ENCODE measurements at regions not wholly inside any gene's neighbourhood (a gene's known extent, or its start where the extent isn't known, plus 50 kb on each side); places are given as distances from the start of the nearest gene placed in this dataset.
"Not testable (repeated sequence)": the region's sequence is repeated elsewhere in the genome, so short reads cannot be mapped to it uniquely, and the experiment has no call there.

DNA sequence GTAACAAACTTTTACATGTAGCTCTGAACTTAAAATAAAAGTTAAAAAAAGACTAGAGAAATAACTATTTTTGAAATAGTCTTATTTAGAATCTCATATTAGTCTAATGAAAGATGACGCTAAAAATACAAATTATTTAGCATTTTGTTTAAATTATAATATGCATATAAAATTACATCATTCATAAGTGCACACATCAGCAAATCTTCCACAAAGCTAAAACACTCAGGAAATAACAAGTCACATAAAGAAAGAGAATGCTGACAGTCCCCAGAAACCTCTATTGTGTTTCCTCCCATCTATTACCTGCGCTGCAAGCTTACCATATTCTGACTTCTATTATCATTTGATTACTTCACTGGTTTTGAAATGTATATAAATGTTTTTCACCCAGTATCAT, 986.9 kb upstream of the SEMA6A start:
- TF ChIP-seq, protein P1, sequence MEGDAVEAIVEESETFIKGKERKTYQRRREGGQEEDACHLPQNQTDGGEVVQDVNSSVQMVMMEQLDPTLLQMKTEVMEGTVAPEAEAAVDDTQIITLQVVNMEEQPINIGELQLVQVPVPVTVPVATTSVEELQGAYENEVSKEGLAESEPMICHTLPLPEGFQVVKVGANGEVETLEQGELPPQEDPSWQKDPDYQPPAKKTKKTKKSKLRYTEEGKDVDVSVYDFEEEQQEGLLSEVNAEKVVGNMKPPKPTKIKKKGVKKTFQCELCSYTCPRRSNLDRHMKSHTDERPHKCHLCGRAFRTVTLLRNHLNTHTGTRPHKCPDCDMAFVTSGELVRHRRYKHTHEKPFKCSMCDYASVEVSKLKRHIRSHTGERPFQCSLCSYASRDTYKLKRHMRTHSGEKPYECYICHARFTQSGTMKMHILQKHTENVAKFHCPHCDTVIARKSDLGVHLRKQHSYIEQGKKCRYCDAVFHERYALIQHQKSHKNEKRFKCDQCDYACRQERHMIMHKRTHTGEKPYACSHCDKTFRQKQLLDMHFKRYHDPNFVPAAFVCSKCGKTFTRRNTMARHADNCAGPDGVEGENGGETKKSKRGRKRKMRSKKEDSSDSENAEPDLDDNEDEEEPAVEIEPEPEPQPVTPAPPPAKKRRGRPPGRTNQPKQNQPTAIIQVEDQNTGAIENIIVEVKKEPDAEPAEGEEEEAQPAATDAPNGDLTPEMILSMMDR (conservative IDR thresholded peaks at IDR 0.05; ENCODE audit: low read depth, low read length) = no peak
- H3K4me3 ChIP-seq (ENCODE audit: low read depth, low read length) = no peak overlapping the region
- DNase-seq (ENCODE audit: low read depth) = no peak

DNA sequence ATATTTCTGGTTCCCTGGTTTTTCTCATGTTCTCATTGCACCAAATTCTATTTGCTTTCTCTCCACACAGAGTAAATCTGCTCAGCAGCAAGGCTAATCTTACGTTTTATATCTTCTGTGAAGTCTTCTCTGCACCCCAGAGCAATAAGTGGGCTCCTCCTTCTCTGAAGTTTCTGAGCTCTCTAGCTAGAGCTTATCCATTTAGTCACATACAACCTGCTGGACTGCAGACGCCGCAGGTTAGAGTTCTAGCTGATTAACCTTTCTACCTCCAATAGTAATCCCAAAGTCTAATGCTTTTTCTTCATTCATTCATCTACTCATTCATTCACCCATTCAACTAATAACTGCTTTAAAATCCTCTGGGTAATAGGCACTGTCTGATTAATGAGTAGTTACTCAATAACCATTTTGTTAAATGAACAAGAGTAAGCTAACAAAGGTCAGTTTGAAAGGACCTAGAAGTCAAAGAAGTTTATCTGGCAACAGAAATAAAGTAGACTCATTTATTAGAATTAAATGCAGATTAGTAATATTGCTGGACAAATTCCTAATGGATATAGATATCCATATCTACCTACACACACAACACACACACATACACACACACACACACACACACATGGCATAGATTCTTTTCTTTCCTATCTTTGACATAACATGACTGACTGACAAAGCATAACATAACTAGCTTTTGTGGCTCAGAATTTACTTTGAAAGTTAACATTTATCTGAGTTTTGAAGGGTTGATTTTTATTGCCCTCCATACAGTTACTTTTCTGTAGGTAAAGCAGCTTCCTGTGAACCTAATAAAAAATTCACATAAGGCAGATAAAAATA, 984.6 kb upstream of the SEMA6A start:
- no peak for DNase-seq (ENCODE audit: low read depth)
- TF ChIP-seq, protein P1 (conservative IDR thresholded peaks at IDR 0.05; ENCODE audit: low read depth, low read length) = no peak
- H3K4me3 ChIP-seq (ENCODE audit: low read depth, low read length) = no peak overlapping the region

- no peak for DNase-seq (ENCODE audit: low read depth)
- TF ChIP-seq, protein P1 (conservative IDR thresholded peaks at IDR 0.05; ENCODE audit: low read depth, low read length) = no peak
Observed at GRCh38 chr5:117551236-117551635, 976.6 kb upstream of the SEMA6A start.

GRCh38 chr5:117547192-117547591, 972.6 kb upstream of the SEMA6A start:
- no peak for DNase-seq (ENCODE audit: low read depth)
- H3K4me3 ChIP-seq (ENCODE audit: low read depth, low read length) = no peak overlapping the region
- TF ChIP-seq, protein P1 (conservative IDR thresholded peaks at IDR 0.05; ENCODE audit: low read depth, low read length) = no peak

More at GRCh38 chr5:117551236-117551635, 976.6 kb upstream of the SEMA6A start:
- no peak overlapping the region for H3K4me3 ChIP-seq (ENCODE audit: low read depth, low read length)

DNA sequence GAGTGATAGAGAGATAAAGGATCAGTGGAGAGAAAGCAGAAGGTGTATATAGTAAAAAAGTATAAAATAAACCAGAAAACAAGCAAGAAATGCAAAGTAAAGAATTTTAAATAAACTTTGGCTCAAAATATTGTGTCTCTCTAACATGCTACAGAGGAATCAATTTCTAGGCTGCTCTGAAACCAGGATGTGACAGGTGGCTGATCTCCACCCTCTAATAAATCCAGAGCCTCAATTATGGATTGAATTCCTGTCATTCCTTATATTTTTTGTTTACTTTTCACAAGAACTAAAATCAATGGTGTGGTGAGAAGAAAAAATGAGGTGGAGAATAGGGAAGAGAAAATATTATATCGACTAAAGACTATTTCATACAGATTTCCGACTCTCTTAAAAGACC, 965.1 kb upstream of the SEMA6A start:
- H3K4me3 ChIP-seq (ENCODE audit: low read depth, low read length) = no peak overlapping the region
- TF ChIP-seq, protein P1 (conservative IDR thresholded peaks at IDR 0.05; ENCODE audit: low read depth, low read length) = no peak
- DNase-seq (ENCODE audit: low read depth) = no peak

- TF ChIP-seq, protein P1 (conservative IDR thresholded peaks at IDR 0.05; ENCODE audit: low read depth, low read length) = no peak
- no peak for DNase-seq (ENCODE audit: low read depth)
- H3K4me3 ChIP-seq (ENCODE audit: low read depth, low read length) = no peak overlapping the region
Observed at GRCh38 chr5:117533792-117534191, 959.2 kb upstream of the SEMA6A start.

- H3K4me3 ChIP-seq (ENCODE audit: low read depth, low read length) = not testable (repeated sequence)
Observed at GRCh38 chr5:117533051-117533670, 958.5 kb upstream of the SEMA6A start.

More at GRCh38 chr5:117533051-117533670, 958.5 kb upstream of the SEMA6A start:
- not testable (repeated sequence) for DNase-seq (ENCODE audit: low read depth)
